ENCODE measurements at regions not wholly inside any gene's neighbourhood (a gene's known extent, or its start where the extent isn't known, plus 50 kb on each side); places are given as distances from the start of the nearest gene placed in this dataset.
"Not testable (repeated sequence)": the region's sequence is repeated elsewhere in the genome, so short reads cannot be mapped to it uniquely, and the experiment has no call there.

DNA sequence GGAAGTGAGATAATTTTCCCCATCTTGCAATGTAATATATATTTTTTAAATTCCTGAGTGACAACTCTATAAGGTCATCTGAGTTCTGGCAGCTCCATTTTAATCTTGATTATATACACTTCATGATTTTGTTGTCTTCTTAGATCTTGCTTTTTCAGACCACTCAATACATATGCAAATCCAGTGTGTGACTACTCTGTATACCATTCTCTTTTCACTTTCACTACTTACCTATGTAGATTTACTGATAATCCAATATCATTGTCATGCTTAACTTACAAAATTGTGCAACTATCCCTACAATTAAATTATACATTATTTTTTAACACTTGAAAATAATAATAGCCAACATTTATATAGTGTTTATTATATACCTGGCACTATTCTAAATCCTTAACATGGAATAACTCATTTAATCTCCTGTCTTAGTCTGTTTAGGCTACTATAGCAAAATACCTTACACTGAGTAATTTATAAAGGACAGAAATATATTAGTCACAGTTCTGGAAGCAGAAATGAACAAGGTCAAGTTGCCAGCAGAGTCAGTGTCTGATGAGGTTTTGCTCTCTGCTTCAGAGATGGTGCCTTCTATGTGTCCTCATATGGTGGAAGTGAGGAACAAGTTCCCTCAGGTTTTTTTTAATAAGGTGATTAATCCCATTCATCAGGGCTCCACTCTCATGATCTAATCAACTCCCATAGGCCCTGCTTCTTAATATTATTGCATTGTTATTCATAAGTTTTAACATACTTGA lies 338.5 kb downstream of the TUSC7 start:
- Histone ChIP-seq H3K4me1 (ENCODE audit: control insufficient read depth in 5 of 5, insufficient read depth in 5 of 5, low read length in 5 of 5) (no peaks in the 10 kb centered on the region), H3K27me3 (ENCODE audit: control insufficient read depth in 3 of 3, insufficient read depth in 3 of 3, low read length in 2 of 3) (no peaks in the 10 kb centered on the region), H3K4me3 (no peak overlapping the region), H3K9me3 (ENCODE audit: control insufficient read depth in 4 of 4, insufficient read depth in 3 of 4, low read length in 3 of 4) (no peaks in the 10 kb centered on the region), H3K9ac (ENCODE audit: insufficient read depth in 1 of 2, low read length in 2 of 2) (no peak overlapping the region), H3K36me3 (ENCODE audit: control insufficient read depth in 4 of 4, insufficient read depth in 4 of 4, low read length in 4 of 4) (no peaks in the 10 kb centered on the region), H3K27ac (ENCODE audit: low read depth in 1 of 2, low read length in 1 of 2) (no peak overlapping the region)
- DNase-seq (no peak), ATAC-seq (ENCODE audit: insufficient read depth, low FRiP score) (no peak)
- TF ChIP-seq, protein P1, sequence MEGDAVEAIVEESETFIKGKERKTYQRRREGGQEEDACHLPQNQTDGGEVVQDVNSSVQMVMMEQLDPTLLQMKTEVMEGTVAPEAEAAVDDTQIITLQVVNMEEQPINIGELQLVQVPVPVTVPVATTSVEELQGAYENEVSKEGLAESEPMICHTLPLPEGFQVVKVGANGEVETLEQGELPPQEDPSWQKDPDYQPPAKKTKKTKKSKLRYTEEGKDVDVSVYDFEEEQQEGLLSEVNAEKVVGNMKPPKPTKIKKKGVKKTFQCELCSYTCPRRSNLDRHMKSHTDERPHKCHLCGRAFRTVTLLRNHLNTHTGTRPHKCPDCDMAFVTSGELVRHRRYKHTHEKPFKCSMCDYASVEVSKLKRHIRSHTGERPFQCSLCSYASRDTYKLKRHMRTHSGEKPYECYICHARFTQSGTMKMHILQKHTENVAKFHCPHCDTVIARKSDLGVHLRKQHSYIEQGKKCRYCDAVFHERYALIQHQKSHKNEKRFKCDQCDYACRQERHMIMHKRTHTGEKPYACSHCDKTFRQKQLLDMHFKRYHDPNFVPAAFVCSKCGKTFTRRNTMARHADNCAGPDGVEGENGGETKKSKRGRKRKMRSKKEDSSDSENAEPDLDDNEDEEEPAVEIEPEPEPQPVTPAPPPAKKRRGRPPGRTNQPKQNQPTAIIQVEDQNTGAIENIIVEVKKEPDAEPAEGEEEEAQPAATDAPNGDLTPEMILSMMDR (IDR thresholded peaks at IDR 0.05; ENCODE audit: control extremely low read depth, extremely low read depth) = no peak

DNA sequence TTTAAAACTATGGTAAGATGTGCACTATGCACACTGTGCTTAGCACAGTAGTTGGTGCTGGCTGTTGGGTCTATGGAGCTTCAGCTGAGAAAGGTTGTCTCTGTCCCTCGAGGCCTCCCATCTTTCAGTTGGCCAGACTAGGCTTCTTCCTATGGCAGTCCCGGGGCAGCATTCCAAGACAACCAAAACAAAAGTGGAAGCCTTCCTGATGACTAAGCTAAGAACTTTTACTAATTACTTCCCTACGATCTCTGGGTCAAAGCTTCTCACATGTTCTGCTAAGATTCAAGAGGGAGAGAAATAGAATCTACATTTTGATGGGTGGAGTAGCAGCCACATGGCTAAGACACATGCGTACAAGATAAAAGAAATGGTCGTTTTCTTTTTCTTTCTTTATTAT lies 342.8 kb downstream of the TUSC7 start:
- Histone ChIP-seq H3K4me3 (no peak overlapping the region), H3K27ac (ENCODE audit: low read depth in 1 of 2, low read length in 1 of 2) (no peak overlapping the region), H3K9ac (ENCODE audit: insufficient read depth in 1 of 2, low read length in 2 of 2) (no peak overlapping the region), H3K36me3 (ENCODE audit: control insufficient read depth in 4 of 4, insufficient read depth in 4 of 4, low read length in 4 of 4) (no peaks in the 10 kb centered on the region), H3K4me1 (ENCODE audit: control insufficient read depth in 5 of 5, insufficient read depth in 5 of 5, low read length in 5 of 5) (no peaks in the 10 kb centered on the region), H3K27me3 (ENCODE audit: control insufficient read depth in 3 of 3, insufficient read depth in 3 of 3, low read length in 2 of 3) (no peaks in the 10 kb centered on the region), H3K9me3 (ENCODE audit: control insufficient read depth in 4 of 4, insufficient read depth in 3 of 4, low read length in 3 of 4) (no peaks in the 10 kb centered on the region)
- 67 to 84% methylated on average over 5 of the region's 5 CpGs for WGBS, 2 donors
- TF ChIP-seq, protein P1 (IDR thresholded peaks at IDR 0.05; ENCODE audit: control extremely low read depth, extremely low read depth) = no peak
- DNase-seq = no peak
- ATAC-seq (ENCODE audit: insufficient read depth, low FRiP score) = no peak

DNA sequence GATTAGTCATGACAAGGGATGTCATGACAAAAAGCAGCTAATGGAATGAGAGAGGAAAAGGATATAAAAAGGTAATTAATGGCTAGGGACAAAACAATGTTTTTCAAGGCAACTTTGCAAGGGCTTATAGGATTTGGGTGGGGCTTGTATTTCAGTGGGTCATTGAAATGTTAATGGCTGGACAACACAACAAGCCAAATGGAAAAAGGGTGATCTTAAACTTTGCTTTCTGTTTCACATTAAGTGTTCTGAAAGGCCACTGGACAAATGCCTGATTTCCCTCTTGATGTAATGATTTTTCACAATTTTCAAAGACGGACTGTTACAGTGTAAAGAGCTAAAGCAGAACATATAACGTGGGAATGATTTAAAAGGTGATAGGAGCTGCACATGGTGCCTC lies 345.0 kb downstream of the TUSC7 start:
- Histone ChIP-seq H3K27ac (ENCODE audit: low read depth in 1 of 2, low read length in 1 of 2) (no peak overlapping the region), H3K9me3 (ENCODE audit: control insufficient read depth in 4 of 4, insufficient read depth in 3 of 4, low read length in 3 of 4) (no peaks in the 10 kb centered on the region), H3K9ac (ENCODE audit: insufficient read depth in 1 of 2, low read length in 2 of 2) (no peak overlapping the region), H3K4me1 (ENCODE audit: control insufficient read depth in 5 of 5, insufficient read depth in 5 of 5, low read length in 5 of 5) (peaks cover 0 to 6% (median 0%) of the 10 kb centered on the region in 5 donors), H3K36me3 (ENCODE audit: control insufficient read depth in 4 of 4, insufficient read depth in 4 of 4, low read length in 4 of 4) (no peaks in the 10 kb centered on the region), H3K4me3 (no peak overlapping the region), H3K27me3 (ENCODE audit: control insufficient read depth in 3 of 3, insufficient read depth in 3 of 3, low read length in 2 of 3) (no peaks in the 10 kb centered on the region)
- TF ChIP-seq, protein P1 (IDR thresholded peaks at IDR 0.05; ENCODE audit: control extremely low read depth, extremely low read depth) = no peak
- no peak for DNase-seq
- WGBS, 2 donors = 60 to 78% methylated on average over 2 of the region's 2 CpGs
- ATAC-seq (ENCODE audit: insufficient read depth, low FRiP score) = no peak

DNA sequence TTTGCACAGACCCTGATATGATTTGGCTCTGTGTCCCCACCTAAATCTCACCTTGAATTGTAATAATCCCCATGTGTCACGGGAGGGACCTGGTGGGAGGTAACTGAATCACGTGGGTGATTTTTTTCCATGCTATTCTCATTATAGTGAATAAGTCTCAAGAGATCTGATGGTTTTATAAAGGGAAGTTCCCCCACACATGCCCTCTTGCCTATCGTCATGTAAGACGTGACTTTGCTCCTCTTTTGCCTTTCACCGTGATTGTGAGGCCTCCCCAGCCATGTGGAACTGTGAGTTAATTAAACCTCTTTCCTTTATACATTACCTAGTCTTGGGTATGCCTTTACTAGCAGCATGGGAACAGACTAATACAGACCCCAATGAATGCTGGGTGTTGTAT lies 347.4 kb downstream of the TUSC7 start:
- not testable (repeated sequence) for DNase-seq; H3K27ac ChIP-seq (ENCODE audit: low read depth in 1 of 2, low read length in 1 of 2); ATAC-seq (ENCODE audit: insufficient read depth, low FRiP score); H3K4me3 ChIP-seq; H3K9me3 ChIP-seq (ENCODE audit: control insufficient read depth in 4 of 4, insufficient read depth in 3 of 4, low read length in 3 of 4); H3K36me3 ChIP-seq (ENCODE audit: control insufficient read depth in 4 of 4, insufficient read depth in 4 of 4, low read length in 4 of 4); H3K9ac ChIP-seq (ENCODE audit: insufficient read depth in 1 of 2, low read length in 2 of 2); H3K27me3 ChIP-seq (ENCODE audit: control insufficient read depth in 3 of 3, insufficient read depth in 3 of 3, low read length in 2 of 3)
- H3K4me1 ChIP-seq (ENCODE audit: control insufficient read depth in 5 of 5, insufficient read depth in 5 of 5, low read length in 5 of 5) = peaks cover 0 to 11% (median 0%) of the 10 kb centered on the region in 5 donors
- 61 to 76% methylated on average over 5 of the region's 5 CpGs for WGBS, 2 donors
